SK-N-SH (cell line): ENCODE measurements at regions not wholly inside any gene's neighbourhood (a gene's known extent, or its start where the extent isn't known, plus 50 kb on each side); places are given as distances from the start of the nearest gene placed in this dataset.

ENCODE experiments used
- CTCF ChIA-PET: fragments of 300-600, 350-600 bp; formaldehyde crosslinking; extraction: SDS; loops from one replicate; lab custom pipeline; 2021; lab: Yijun Ruan, JAX
- POLR2A ChIA-PET: fragments of 350-600 bp; sonication (Branson Sonifier 250); formaldehyde crosslinking; extraction: SDS; loops from one replicate; lab custom pipeline; 2020; ENCODE audit warnings: antibody characterized with exemption, inconsistent platforms; lab: Yijun Ruan, JAX
- DNase-seq: peaks from one replicate; pipeline ENCODE4 v3.0.0; 2012
- H2AFZ ChIP-seq: fragments of 200-600 bp; sonication (generic); 2 replicates; pipeline ENCODE4 v1.8.1; 2016; ENCODE audit warnings: antibody characterized with exemption, mild to moderate bottlenecking, low read depth
- H3F3A ChIP-seq: fragments of 200-600 bp; sonication (generic); replicated peaks from 2 replicates; pipeline ENCODE3; 2016; ENCODE audit warnings: antibody characterized with exemption, mild to moderate bottlenecking; ENCODE audit not compliant: insufficient read depth
- H3K27ac ChIP-seq, 2 experiments: fragments of 200-500 bp in 1 of 2; fragments of 200-600 bp in 1 of 2; sonication (Bioruptor generic) in 1 of 2; sonication (generic), shearing (Covaris generic) in 1 of 2; 2 replicates each; pipeline versions ENCODE4 v1.5.1 to v1.6.1; 2014 to 2016; ENCODE audit warnings: low read depth in 2 of 2, inconsistent platforms in 1 of 2, low read length in 1 of 2, mild to moderate bottlenecking in 1 of 2, mixed read lengths in 1 of 2
- H3K27me3 ChIP-seq: fragments of 200-600 bp; sonication (generic), shearing (Covaris generic); 2 replicates; pipeline ENCODE4 v1.6.1; 2016; ENCODE audit warnings: mixed run types; ENCODE audit not compliant: insufficient read depth
- H3K36me3 ChIP-seq, 2 experiments: fragments of 200-500 bp in 1 of 2; fragments of 200-600 bp in 1 of 2; sonication (Bioruptor generic) in 1 of 2; sonication (generic) in 1 of 2; replicated peaks in 1 of 2; 2 replicates each; pipeline versions ENCODE3 to v1.5.1; 2014 to 2016; ENCODE audit warnings: low read length in 1 of 2, mild to moderate bottlenecking in 1 of 2; ENCODE audit not compliant: insufficient read depth in 2 of 2, control insufficient read depth in 1 of 2
- H3K4me1 ChIP-seq, 2 experiments: fragments of 200-500 bp in 1 of 2; fragments of 200-600 bp in 1 of 2; sonication (Bioruptor generic) in 1 of 2; sonication (generic), shearing (Covaris generic) in 1 of 2; 2 replicates each; pipeline versions ENCODE4 v1.5.1 to v1.6.1; 2014 to 2016; ENCODE audit warnings: low read depth in 1 of 2, low read length in 1 of 2, mixed run types in 1 of 2; ENCODE audit not compliant: insufficient read depth in 2 of 2, control insufficient read depth in 1 of 2
- H3K4me2 ChIP-seq: fragments of 200-600 bp; sonication (generic), shearing (Covaris generic); 2 replicates; pipeline ENCODE4 v1.6.1; 2017; ENCODE audit warnings: mixed run types
- H3K4me3 ChIP-seq, 2 experiments: fragments of 200-500 bp in 1 of 2; fragments of 200-600 bp in 1 of 2; sonication (Bioruptor generic) in 1 of 2; sonication (generic), shearing (Covaris generic) in 1 of 2; 2 replicates each; pipeline versions ENCODE4 v1.5.1 to v1.8.1; 2014 to 2016; ENCODE audit warnings: low read depth in 2 of 2, inconsistent platforms in 1 of 2, low read length in 1 of 2, mild to moderate bottlenecking in 1 of 2, mixed read lengths in 1 of 2, moderate library complexity in 1 of 2
- H3K79me2 ChIP-seq: fragments of 200-600 bp; sonication (generic); 2 replicates; pipeline ENCODE4 v1.8.1; 2017; ENCODE audit warnings: mild to moderate bottlenecking; ENCODE audit not compliant: insufficient read depth
- H3K9ac ChIP-seq: fragments of 200-600 bp; sonication (generic); 2 replicates; pipeline ENCODE4 v1.6.1; 2017; ENCODE audit warnings: mixed run types
- H3K9me2 ChIP-seq: fragments of 200-600 bp; sonication (generic); 2 replicates; pipeline ENCODE4 v1.6.1; 2017; ENCODE audit warnings: mixed run types
- H3K9me3 ChIP-seq: fragments of 200-600 bp; sonication (generic); 2 replicates; pipeline ENCODE4 v1.6.1; 2017; ENCODE audit warnings: mixed run types, mild to moderate bottlenecking, moderate library complexity
- H4K20me1 ChIP-seq: fragments of 200-600 bp; sonication (generic); 2 replicates; pipeline ENCODE4 v1.6.1; 2017; ENCODE audit warnings: mild to moderate bottlenecking, mixed run types; ENCODE audit not compliant: insufficient read depth
- FOSL2 ChIP-seq: IDR thresholded peaks from 2 replicates; pipeline ENCODE4 v1.4.0; 2012; ENCODE audit warnings: low read depth, mild to moderate bottlenecking, moderate library complexity, borderline replicate concordance
- FOXM1 ChIP-seq: IDR thresholded peaks from 2 replicates; pipeline ENCODE4 v1.4.0; 2012; ENCODE audit warnings: low read depth, mild to moderate bottlenecking
- GABPA ChIP-seq: IDR thresholded peaks from 2 replicates; pipeline ENCODE4 v1.4.0; 2012; ENCODE audit warnings: low read depth, mild to moderate bottlenecking
- RAD21 ChIP-seq: IDR thresholded peaks from 2 replicates; pipeline ENCODE4 v1.6.1; 2012; ENCODE audit warnings: mild to moderate bottlenecking, low read length
- RCOR1 ChIP-seq: fragments of 150-350 bp; IDR thresholded peaks from 2 replicates; pipeline ENCODE4 v1.6.1; 2017; ENCODE audit warnings: antibody characterized with exemption, low read length
- RFX5 ChIP-seq: IDR thresholded peaks from 2 replicates; pipeline ENCODE4 v1.6.1; 2012; ENCODE audit warnings: mild to moderate bottlenecking, improper control_type of control experiment, low read length
- WGBS: methylation state at CpG from one replicate; pipeline ENCODE4 v1.1.6; 2017; ENCODE audit warnings: low lambda C conversion rate; 5-methylcytosine and 5-hydroxymethylcytosine counted together
- TF ChIP-seq, protein P1 (sequence below): IDR thresholded peaks from 2 replicates; pipeline ENCODE4 v1.4.0; 2012; ENCODE audit warnings: low read depth
- TF ChIP-seq, protein P2 (sequence below): IDR thresholded peaks from 2 replicates; pipeline ENCODE4 v1.4.0; 2012; ENCODE audit warnings: low read depth, borderline replicate concordance

DNA sequence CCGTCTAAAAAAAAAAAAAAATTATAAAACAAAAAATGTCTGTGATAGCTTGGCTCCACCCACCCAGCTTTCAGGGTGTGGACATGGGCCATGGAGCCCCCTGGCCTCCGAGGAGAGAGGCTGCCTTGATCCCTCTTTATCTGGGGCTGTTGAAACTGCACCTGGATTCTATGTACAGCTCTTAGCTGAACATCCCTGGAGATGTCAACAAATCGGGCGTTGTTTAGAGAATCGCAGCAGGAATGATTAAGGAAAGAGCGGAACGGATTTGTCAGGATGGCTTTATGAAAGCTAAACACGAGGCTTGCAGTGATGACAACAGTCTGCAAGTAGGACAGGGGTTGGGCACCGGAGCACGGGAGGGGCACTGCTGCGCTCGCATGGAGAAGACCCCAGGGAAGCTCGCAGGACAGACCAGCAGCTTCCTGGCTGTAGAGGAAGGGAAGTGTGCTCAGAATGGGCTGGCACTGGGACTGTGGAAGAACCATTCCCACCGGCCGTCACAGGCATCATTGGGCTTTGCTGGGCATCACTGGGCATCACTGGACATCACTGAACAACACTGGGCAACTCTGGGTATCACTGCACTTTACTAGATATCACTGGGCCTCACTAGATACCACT, 195.8 kb upstream of the FOXF1 start (continued):
- TF ChIP-seq, protein P1, sequence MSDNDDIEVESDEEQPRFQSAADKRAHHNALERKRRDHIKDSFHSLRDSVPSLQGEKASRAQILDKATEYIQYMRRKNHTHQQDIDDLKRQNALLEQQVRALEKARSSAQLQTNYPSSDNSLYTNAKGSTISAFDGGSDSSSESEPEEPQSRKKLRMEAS, result no peak
- TF ChIP-seq RFX5, result no peak

DNA sequence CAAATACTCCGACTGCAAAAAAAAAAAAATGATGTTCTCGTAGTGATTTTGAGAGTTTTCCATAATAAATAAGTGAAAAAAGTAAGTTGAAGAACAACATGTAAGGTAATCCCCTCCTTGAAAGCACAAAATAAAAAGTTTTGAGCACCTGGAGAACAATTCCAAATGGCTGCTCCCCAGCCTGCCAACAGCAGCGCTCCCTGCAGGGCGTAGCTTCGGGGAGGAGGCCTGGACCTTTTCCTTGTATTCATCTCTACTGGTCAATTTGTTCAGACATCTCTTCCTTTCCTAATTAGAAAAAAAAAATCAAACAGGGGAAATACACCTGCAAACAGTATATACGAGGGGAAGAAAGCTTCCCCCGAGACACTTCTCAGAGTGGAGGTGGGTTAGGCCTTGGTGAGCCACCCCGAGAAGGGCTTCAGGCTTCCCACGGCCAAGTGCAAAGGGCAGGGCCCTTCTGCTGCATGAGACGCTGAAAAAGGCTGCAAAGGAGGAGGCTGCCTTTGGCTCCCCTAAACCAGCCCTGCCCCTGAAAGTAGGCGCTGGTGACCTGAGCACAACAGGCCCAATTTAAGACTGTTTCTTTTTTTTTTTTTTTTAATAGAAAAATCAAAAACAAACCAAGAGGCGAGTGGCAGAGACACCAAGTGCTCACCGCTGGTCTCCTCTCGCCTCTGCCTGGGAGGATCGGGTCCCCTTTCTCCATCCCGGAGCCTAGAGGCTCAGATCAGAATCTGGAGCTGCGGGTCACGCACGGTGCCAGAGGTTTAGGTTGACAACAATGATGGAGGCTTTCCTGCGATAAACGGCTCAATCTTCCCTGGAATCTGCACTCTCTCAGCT, 193.1 kb upstream of the FOXF1 start:
- Histone ChIP-seq H3F3A (no peaks in the 10 kb centered on the region), H3K4me3 (no peak overlapping the region), H3K27me3 (peaks cover 60% of the 10 kb centered on the region), H3K4me2 (no peak overlapping the region)
- POLR2A ChIA-PET, result no interaction called here
- CTCF ChIA-PET, result no interaction called here
- TF ChIP-seq RAD21 (no peak), RCOR1 (no peak), FOXM1 (no peak)
- TF ChIP-seq, protein P2, sequence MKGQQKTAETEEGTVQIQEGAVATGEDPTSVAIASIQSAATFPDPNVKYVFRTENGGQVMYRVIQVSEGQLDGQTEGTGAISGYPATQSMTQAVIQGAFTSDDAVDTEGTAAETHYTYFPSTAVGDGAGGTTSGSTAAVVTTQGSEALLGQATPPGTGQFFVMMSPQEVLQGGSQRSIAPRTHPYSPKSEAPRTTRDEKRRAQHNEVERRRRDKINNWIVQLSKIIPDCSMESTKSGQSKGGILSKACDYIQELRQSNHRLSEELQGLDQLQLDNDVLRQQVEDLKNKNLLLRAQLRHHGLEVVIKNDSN, result no peak
- TF ChIP-seq, all 33 proteins: peak for 0
- H3K9ac ChIP-seq, result no peak overlapping the region
- H3K79me2 ChIP-seq, result no peaks in the 10 kb centered on the region
- H2AFZ ChIP-seq, result no peak overlapping the region
- H4K20me1 ChIP-seq, result no peaks in the 10 kb centered on the region
- no peaks in the 10 kb centered on the region for H3K36me3 ChIP-seq
- no peaks in the 10 kb centered on the region for H3K9me3 ChIP-seq
- H3K27ac ChIP-seq, result no peak overlapping the region
- DNase-seq, result no peak
- WGBS, result 47% methylated on average over 19 of the region's 21 CpGs
- no peaks in the 10 kb centered on the region for H3K4me1 ChIP-seq
- no peaks in the 10 kb centered on the region for H3K9me2 ChIP-seq

DNA sequence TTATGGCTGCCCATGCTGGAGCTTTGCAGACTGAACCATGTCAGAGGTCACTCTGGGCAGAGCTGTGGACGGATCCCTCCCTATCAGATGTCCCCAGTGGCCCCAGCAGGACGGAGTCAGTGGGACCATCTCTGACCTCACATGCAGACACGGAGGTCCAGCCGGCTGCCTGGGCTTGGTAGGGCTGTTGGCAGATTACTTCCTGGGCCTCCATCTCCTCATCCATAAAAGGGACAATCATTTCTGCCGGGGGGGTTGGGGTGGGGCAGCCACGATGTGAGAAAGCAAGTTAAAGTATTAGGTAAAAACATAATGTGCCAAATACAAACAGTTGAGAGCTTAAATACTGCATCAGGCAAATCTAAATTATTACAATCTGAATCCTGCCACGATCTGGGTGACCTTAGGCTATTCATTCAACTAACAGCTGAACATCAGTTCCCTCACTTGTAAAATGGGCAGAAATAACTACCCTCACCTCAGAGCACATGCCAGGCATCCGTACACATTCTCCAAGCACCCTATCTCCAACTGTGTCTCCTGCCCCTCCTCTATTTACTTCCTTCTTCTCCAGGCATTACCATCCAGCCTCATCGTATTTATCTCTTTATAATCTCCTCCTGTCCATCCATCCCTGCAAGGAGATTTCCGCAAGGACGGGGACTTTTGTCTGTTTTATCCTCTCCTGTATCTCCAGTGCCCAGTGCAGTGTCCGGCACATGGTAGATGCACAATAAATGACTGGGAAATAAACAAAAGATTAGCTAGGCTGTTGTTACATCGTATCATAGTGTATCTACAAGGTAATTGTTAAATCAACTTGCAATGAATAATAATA, 192.3 kb upstream of the FOXF1 start:
- Histone ChIP-seq H3K4me1 (no peaks in the 10 kb centered on the region), H3K27me3 (peaks cover 60% of the 10 kb centered on the region), H3K27ac (no peak overlapping the region), H3K9ac (no peak overlapping the region), H3K79me2 (no peaks in the 10 kb centered on the region), H3K9me2 (no peaks in the 10 kb centered on the region), H3K9me3 (no peaks in the 10 kb centered on the region), H3F3A (no peaks in the 10 kb centered on the region), H3K4me3 (no peak overlapping the region), H3K36me3 (no peaks in the 10 kb centered on the region), H4K20me1 (no peaks in the 10 kb centered on the region), H3K4me2 (no peak overlapping the region), H2AFZ (no peak overlapping the region)
- TF ChIP-seq GABPA (no peak), FOSL2 (no peak)
- 32% methylated on average over 13 of the region's 13 CpGs for WGBS
- no peak for DNase-seq
- POLR2A ChIA-PET, result no interaction called here
- CTCF ChIA-PET, result no interaction called here
